ES-I3 (cell line): ENCODE measurements at regions not wholly inside any gene's neighbourhood (a gene's known extent, or its start where the extent isn't known, plus 50 kb on each side); places are given as distances from the start of the nearest gene placed in this dataset.

Experiments used
- H3K36me3 ChIP-seq: 2 replicates; pipeline ENCODE4 v1.6.1; 2013; ENCODE audit warnings: mild to moderate bottlenecking, low read length, control low read depth, moderate library complexity; ENCODE audit not compliant: insufficient read depth
- H3K4me1 ChIP-seq: 2 replicates; pipeline ENCODE4 v1.6.1; 2013; ENCODE audit warnings: mild to moderate bottlenecking, control low read depth, low read length; ENCODE audit not compliant: insufficient read depth
- H3K9ac ChIP-seq: 2 replicates; pipeline ENCODE4 v1.6.1; 2013; ENCODE audit warnings: low read depth, mild to moderate bottlenecking, low read length, moderate library complexity
- H3K9me3 ChIP-seq: 2 replicates; pipeline ENCODE4 v1.6.1; 2013; ENCODE audit warnings: mild to moderate bottlenecking, low read length, moderate library complexity; ENCODE audit not compliant: control insufficient read depth, insufficient read depth

DNA sequence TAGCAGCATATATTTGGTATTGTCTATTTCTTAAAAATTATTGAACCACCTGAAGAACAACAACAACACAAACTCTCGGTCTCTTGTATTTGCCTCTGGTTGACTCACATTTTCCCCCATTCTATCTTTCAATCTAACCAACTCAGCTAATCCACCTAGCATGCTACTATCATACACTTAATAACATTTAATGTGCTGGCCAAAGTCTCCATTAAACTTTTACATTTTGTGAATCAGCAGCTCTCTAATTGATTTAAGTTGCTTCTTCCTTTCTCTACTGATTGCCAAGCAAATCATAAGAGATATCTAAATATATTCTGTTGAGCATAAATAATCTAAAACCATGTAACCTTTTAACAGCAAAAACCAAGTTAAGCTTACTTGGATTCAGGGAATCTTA is 631.7 kb downstream of the IGSF11 start:
- no peak overlapping the region for H3K9ac ChIP-seq
- H3K9me3 ChIP-seq: no peaks in the 10 kb centered on the region
- H3K4me1 ChIP-seq: no peaks in the 10 kb centered on the region
- no peaks in the 10 kb centered on the region for H3K36me3 ChIP-seq

DNA sequence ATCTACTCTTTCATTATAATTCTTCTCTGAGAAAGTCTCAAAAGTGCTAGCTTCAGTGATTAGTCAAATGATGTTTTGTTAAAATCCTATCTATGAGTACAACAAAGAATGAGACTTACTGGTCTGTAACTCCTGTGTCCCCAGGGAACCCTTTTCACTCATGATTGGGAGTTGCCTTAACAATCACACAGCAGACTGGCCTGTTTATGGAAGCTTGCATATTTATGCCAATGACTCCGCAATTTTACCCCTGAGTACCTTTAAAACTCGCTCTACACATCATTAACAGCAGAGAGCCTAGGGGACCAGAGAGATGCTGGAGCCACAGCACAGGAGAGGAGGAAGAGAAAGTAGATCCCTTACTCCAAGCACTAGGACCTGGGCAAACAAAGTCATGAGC is 628.1 kb downstream of the IGSF11 start:
- no peaks in the 10 kb centered on the region for H3K36me3 ChIP-seq
- no peaks in the 10 kb centered on the region; the same call in 1 of the 2 replicates for H3K9me3 ChIP-seq
- H3K9ac ChIP-seq: no peak overlapping the region
- no peaks in the 10 kb centered on the region for H3K4me1 ChIP-seq

DNA sequence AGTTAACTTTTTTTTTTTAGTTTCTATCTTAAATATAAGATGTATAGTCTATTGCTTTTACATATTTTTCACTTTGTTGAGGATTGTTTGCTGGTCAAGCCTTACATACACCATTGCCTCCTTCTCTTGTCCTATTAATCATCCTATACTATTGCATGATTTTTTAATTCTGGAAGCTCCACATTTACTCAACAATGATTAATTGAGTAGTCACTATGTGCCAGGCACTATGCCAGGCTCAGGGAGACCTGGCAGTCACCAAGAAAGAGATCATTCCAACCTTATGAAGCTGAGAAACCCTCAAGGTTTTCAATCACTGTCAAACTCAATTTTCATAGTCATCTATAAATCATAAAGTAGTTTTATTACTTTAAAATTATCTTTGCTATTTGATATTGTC is 626.2 kb downstream of the IGSF11 start:
- no peak overlapping the region for H3K9ac ChIP-seq
- H3K4me1 ChIP-seq: no peaks in the 10 kb centered on the region
- H3K9me3 ChIP-seq: no peaks in the 10 kb centered on the region; the same call in 1 of the 2 replicates
- no peaks in the 10 kb centered on the region for H3K36me3 ChIP-seq

DNA sequence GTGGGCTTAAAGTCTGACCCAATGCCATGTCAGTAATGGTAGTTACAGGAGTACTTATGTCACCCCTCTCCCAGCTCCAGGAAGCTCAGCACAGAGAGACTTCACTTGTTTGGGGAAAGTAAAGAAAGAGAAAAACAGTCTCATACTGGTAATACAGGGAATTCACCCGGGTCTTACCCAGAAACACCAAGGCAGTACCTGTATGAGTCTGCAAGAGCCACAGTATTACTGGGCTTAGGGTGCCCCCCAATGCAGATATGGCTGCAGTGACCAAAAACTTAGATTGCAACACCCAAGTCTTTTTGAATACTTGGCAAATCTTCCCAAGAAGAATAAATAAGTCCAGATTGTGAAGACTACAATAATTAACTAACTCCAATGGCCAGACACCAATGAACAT is 622.1 kb downstream of the IGSF11 start:
- Histone ChIP-seq H3K4me1 (no peaks in the 10 kb centered on the region), H3K9ac (no peak overlapping the region), H3K9me3 (no peaks in the 10 kb centered on the region; the same call in 1 of the 2 replicates), H3K36me3 (no peaks in the 10 kb centered on the region)

DNA sequence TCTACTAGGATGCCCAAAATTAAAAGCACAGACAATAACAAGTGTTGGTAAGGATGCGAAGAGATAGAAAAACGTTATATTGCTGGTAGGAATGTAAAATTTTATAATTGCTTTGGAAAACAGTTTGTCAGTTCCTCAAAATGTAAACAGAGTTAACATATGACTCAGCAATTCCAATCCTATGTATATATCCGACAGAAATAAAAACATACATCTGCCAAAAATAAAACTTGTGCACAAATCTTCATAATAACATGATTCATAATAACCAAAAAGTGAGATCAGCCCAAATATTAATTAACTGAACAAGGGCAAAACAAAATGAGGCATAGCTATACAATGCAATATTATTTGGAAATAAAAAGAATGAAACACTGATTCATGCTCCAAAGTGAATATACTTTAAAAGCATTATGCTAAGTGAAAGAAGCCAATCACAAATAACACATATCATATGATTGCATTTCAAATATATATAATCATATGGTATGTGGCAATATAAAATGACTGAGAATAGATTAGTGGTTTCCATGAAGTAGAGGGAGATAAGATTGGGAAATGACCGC is 609.3 kb downstream of the IGSF11 start:
- Histone ChIP-seq H3K9me3 (no peaks in the 10 kb centered on the region; the same call in 1 of the 2 replicates), H3K36me3 (no peaks in the 10 kb centered on the region), H3K9ac (no peak overlapping the region), H3K4me1 (no peaks in the 10 kb centered on the region)

DNA sequence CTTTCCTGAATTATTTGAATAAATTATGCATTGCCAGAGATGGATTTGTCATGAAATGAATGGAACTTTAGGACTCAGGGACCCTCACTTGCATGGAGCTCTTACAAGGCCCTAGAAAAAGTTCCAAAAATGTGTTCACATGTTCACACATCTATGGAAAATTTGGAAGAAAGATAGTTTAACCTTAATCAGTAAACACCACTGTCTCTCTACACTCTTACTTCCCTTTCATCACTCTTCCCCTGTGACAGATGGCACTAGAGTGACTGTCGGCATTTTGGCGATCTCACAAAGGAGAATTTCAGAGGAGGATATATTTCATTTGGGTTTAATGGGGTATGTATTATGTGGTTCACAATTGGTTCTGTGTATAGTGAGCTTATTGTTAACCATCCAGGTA is 600.8 kb downstream of the IGSF11 start:
- H3K4me1 ChIP-seq: no peaks in the 10 kb centered on the region
- H3K9ac ChIP-seq: no peak overlapping the region
- H3K9me3 ChIP-seq: no peaks in the 10 kb centered on the region
- H3K36me3 ChIP-seq: no peaks in the 10 kb centered on the region

DNA sequence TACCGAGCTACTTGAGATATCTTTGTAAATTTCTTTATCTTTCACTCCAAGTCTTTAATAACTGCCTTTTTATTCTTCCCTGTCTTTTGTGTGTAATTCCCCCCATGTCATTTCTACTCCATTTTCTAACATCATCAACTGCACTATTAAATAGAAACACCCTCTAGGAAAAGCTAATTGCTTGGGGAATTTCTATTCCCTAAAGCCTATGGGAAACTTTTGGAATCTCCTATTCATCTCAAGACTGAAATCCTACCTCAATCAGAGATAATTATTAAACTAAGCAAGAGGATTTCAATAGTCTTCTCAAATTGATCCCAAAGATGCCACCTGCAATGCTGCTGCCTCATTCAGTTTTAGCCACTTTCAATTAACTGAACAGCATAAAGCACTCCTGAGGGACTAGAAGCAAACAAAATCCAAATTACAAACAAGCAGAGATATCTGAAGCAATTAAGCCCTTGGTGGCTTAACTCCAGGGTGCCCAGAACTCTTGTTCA is 598.7 kb downstream of the IGSF11 start:
- no peaks in the 10 kb centered on the region for H3K4me1 ChIP-seq

DNA sequence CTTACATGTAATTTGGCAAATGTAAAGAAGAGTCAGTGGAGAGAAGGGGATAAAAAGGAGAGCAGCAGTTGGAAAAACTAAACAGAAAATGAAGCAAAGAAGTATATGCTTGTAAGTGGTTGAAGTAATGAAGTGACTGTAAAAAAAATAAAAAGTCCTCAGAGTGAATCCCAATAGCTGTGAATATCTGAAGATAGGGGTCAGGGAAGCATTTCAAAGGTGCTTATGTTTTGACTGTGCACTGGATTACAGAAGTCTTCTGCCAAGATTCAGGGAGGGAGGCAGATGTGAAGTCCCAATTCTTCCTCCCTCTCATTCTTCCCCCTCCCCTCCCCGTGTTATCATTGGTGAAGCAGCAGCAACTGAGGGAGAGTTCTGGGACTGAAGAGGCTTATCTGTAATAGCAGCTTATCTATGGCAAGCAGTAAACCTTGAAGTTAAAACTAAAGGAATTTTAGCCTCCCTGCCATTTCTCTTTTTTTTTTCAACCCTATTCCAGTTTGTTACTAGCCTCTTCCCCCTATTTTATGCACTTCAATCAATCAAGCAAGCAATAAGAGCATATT is 597.9 kb downstream of the IGSF11 start:
- Histone ChIP-seq H3K9me3 (no peaks in the 10 kb centered on the region), H3K9ac (no peak overlapping the region), H3K4me1 (no peaks in the 10 kb centered on the region), H3K36me3 (no peaks in the 10 kb centered on the region)

More for the DNA sequence above, 598.7 kb downstream of the IGSF11 start:
- Histone ChIP-seq H3K9ac (no peak overlapping the region), H3K36me3 (no peaks in the 10 kb centered on the region), H3K9me3 (no peaks in the 10 kb centered on the region)

DNA sequence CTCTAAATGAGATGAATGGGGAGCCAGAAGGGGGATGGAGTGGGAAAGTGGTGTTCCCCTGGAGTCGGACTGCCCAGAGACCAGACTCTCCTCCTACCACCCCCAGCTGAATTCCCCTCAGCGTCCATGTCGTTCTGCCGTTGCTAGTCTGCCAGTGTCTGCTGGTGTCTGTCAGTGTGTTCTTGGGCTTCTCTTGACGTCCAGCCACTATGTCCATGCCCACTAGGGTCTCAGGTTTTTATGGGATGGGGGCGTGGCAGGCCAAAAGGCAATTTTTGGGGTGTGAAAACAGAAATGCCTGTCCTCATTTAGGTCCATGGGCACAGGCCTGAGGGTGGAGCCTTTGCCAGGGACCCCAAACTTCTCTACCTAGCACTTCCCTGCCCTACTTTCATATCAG is 589.6 kb downstream of the IGSF11 start:
- Histone ChIP-seq H3K4me1 (no peaks in the 10 kb centered on the region), H3K9me3 (no peaks in the 10 kb centered on the region; the same call in 1 of the 2 replicates), H3K9ac (no peak overlapping the region), H3K36me3 (no peaks in the 10 kb centered on the region)

DNA sequence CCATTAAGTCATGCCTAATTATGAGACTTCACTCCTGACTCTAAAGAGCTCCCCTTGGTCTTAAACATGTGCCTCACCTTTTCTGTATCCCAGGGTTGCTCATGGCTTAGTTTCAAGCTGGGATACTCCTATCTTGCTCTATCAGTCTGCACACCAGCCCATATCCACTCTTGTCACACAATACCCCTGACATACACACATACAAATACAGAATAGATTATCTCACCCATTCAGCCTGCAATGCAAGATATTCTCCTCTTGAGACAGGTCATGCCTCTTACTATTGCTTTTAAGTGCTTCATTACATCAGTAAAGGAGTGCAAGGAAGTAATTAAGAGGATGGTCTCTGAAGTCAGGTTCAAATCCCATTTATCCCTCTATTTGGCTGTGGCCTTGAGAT is 587.3 kb downstream of the IGSF11 start:
- no peaks in the 10 kb centered on the region; the same call in 1 of the 2 replicates for H3K9me3 ChIP-seq
- no peak overlapping the region for H3K9ac ChIP-seq
- no peaks in the 10 kb centered on the region for H3K4me1 ChIP-seq
- H3K36me3 ChIP-seq: no peaks in the 10 kb centered on the region

DNA sequence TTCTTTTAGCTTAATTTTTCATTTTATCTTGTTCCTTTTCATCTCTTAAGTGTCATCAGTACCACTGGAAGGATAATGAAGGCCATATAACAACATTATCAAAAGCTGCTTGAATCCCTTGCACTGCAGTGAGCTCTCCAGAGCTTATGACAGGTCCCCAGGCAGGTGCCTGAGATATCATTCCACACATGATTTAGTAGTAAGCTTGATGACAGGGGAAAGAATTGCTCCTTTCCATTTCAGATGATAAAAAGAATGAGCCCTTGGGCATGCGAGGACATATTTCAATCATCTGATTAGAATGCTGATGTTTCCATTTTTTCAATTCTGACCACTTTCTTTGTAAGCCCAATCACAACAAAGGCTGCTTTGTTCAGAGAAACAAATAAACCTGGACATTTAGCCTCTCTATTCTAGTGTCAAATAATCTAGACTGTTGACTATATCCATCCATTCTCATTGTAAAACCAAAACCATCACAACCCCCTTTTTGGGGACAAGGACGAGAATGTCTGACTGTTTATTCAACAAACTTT is 567.8 kb downstream of the IGSF11 start:
- H3K9me3 ChIP-seq: no peaks in the 10 kb centered on the region; the same call in 1 of the 2 replicates
- no peak overlapping the region for H3K9ac ChIP-seq
- no peaks in the 10 kb centered on the region; the same call in 1 of the 2 replicates for H3K4me1 ChIP-seq
- H3K36me3 ChIP-seq: no peaks in the 10 kb centered on the region; the same call in 1 of the 2 replicates

DNA sequence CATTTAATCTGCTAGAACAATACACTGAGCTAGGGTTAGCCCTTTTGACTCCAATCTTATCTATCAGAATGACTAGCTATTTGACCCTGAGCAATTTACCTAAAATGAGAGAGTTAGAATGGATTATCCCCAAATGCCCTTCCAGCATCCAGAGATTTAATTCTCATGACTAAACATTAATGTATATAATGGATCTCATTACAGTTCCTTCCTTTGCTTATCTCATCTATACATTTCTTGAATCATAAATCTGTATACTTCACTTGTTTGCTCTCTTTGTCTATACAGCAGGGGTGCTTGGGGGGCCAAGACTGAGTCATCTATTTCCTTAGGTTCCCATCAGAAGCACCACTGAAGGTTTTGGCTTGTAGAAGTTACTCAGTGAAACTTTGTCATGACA is 565.8 kb downstream of the IGSF11 start:
- Histone ChIP-seq H3K9me3 (peaks cover under 1% of the 10 kb centered on the region), H3K4me1 (no peaks in the 10 kb centered on the region; the same call in 1 of the 2 replicates), H3K9ac (no peak overlapping the region), H3K36me3 (no peaks in the 10 kb centered on the region; the same call in 1 of the 2 replicates)

DNA sequence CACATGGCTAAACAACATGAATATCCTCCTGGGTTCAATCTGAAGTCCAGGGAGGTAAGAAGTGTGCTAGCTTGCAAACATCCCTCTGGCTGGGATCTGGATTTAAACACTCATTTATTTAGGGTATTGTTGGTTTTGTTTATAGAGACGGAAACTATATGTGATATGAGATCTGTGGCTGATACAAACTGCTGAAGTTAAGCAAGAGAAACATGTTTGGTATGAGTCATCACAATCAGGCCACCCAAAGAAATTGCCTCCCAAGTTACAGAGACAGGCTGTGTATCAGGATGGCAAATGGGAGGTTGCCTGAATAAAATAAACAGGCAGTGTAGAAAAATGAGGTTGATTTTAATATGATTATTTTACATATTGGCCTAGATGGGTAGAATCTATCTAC is 562.1 kb downstream of the IGSF11 start:
- Histone ChIP-seq H3K4me1 (no peaks in the 10 kb centered on the region; the same call in 1 of the 2 replicates), H3K36me3 (no peaks in the 10 kb centered on the region), H3K9me3 (peaks cover 2% of the 10 kb centered on the region; the same call in 1 of the 2 replicates), H3K9ac (no peak overlapping the region)

DNA sequence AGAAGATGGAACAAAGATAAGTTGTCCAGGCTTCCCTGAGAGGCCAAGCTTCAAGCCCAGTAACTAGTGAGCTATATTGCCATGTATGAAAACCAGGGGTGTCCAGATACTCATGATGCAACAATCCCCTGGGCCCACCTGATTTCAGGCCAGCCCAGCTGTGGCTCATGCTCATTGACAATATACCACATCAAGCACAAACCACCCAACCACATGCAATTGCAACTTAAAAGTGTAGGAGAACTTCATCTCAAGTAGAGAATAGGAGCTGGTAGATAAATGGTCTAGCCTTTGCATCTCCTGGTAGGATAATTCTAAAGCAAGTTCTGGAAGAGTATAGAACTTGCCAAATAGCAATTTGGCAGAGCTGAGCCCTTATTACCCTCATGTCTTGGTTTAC is 561.3 kb downstream of the IGSF11 start:
- Histone ChIP-seq H3K9ac (no peak overlapping the region), H3K36me3 (no peaks in the 10 kb centered on the region), H3K9me3 (peaks cover 2% of the 10 kb centered on the region; the same call in 1 of the 2 replicates), H3K4me1 (peaks cover 7% of the 10 kb centered on the region; the same call in 1 of the 2 replicates)
